ENCODE measurements at regions not wholly inside any gene's neighbourhood (a gene's known extent, or its start where the extent isn't known, plus 50 kb on each side); places are given as distances from the start of the nearest gene placed in this dataset.

GRCh38 chr12:75813072-75813471, 218.5 kb downstream of the PHLDA1 start:
- TF ChIP-seq ZC3H10 (CRISPR knock-in tag; IDR thresholded peaks at IDR 0.05) (no peak), PATZ1 (CRISPR knock-in tag; IDR thresholded peaks at IDR 0.05; ENCODE audit: borderline replicate concordance) (no peak), ZFP30 (CRISPR knock-in tag; IDR thresholded peaks at IDR 0.05) (no peak), ARNTL (CRISPR knock-in tag; IDR thresholded peaks at IDR 0.05; ENCODE audit: borderline replicate concordance, low read depth) (no peak), POU6F1 (CRISPR knock-in tag; IDR thresholded peaks at IDR 0.05; ENCODE audit: borderline replicate concordance, low read depth) (no peak), BACH2 (CRISPR knock-in tag; IDR thresholded peaks at IDR 0.05; ENCODE audit: borderline replicate concordance) (no peak), RARB (CRISPR knock-in tag; IDR thresholded peaks at IDR 0.05) (no peak), TCF4 (CRISPR knock-in tag; IDR thresholded peaks at IDR 0.05; ENCODE audit: borderline replicate concordance) (no peak), ZFP3 (CRISPR knock-in tag; IDR thresholded peaks at IDR 0.05) (no peak)

Data from SK-N-SH treated with all-trans-retinoic acid at 6 μM for 48 hours (cell line).